Jurkat, Clone E6-1 (cell line): ENCODE measurements at regions not wholly inside any gene's neighbourhood (a gene's known extent, or its start where the extent isn't known, plus 50 kb on each side); places are given as distances from the start of the nearest gene placed in this dataset.
"Not testable (repeated sequence)": the region's sequence is repeated elsewhere in the genome, so short reads cannot be mapped to it uniquely, and the experiment has no call there.

Experiments
- DNase-seq: peaks from one replicate; pipeline ENCODE4 v3.0.0-alpha.2; 2011; ENCODE audit warnings: low read depth, low spot score
- H3K4me3 ChIP-seq: 2 replicates; pipeline ENCODE4 v1.5.1; 2011; ENCODE audit warnings: mild to moderate bottlenecking, low read length, control low read depth, moderate library complexity

GRCh38 chr11:97636741-97637140 lies 1246.9 kb downstream of the JRKL start:
- not testable (repeated sequence) for DNase-seq, H3K4me3 ChIP-seq

GRCh38 chr11:97637701-97638100 lies 1247.9 kb downstream of the JRKL start:
- H3K4me3 ChIP-seq: no peak overlapping the region
- DNase-seq: no peak

GRCh38 chr11:97638641-97639224 lies 1248.9 kb downstream of the JRKL start:
- H3K4me3 ChIP-seq: no peak overlapping the region
- no peak for DNase-seq

- H3K4me3 ChIP-seq: no peak overlapping the region
- no peak for DNase-seq
Measured at GRCh38 chr11:97641988-97642387, 1252.2 kb downstream of the JRKL start.

- H3K4me3 ChIP-seq: no peak overlapping the region
- DNase-seq: no peak
Measured at GRCh38 chr11:97645736-97646135, 1255.9 kb downstream of the JRKL start.

GRCh38 chr11:97656356-97656755 lies 1266.5 kb downstream of the JRKL start:
- no peak for DNase-seq

GRCh38 chr11:97657852-97658251 lies 1268.0 kb downstream of the JRKL start:
- DNase-seq: no peak
- no peak overlapping the region for H3K4me3 ChIP-seq

More at GRCh38 chr11:97656356-97656755, 1266.5 kb downstream of the JRKL start:
- no peak overlapping the region for H3K4me3 ChIP-seq

GRCh38 chr11:97667057-97667456 lies 1277.2 kb downstream of the JRKL start:
- DNase-seq: no peak
- no peak overlapping the region for H3K4me3 ChIP-seq

- DNase-seq: peak; percentile 17
- H3K4me3 ChIP-seq: no peak overlapping the region
Measured at GRCh38 chr11:97683733-97684132, 1293.9 kb downstream of the JRKL start.

GRCh38 chr11:97684486-97685439 lies 1295.0 kb downstream of the JRKL start:
- no peak overlapping the region for H3K4me3 ChIP-seq
- no peak for DNase-seq

- no peak for DNase-seq
- H3K4me3 ChIP-seq: no peak overlapping the region
Measured at GRCh38 chr11:97685695-97686094, 1295.9 kb downstream of the JRKL start.

- no peak for DNase-seq
- H3K4me3 ChIP-seq: no peak overlapping the region
Measured at GRCh38 chr11:97687111-97687510, 1297.3 kb downstream of the JRKL start.

- no peak for DNase-seq
- H3K4me3 ChIP-seq: no peak overlapping the region
Measured at GRCh38 chr11:97691061-97691460, 1301.2 kb downstream of the JRKL start.

GRCh38 chr11:97702951-97703350 lies 1313.1 kb downstream of the JRKL start:
- no peak overlapping the region for H3K4me3 ChIP-seq
- no peak for DNase-seq

- no peak overlapping the region for H3K4me3 ChIP-seq
- no peak for DNase-seq
Measured at GRCh38 chr11:97703851-97704250, 1314.0 kb downstream of the JRKL start.

- H3K4me3 ChIP-seq, DNase-seq: not testable (repeated sequence)
Measured at GRCh38 chr11:97705441-97705840, 1315.3 kb upstream of the CNTN5 start.

- no peak overlapping the region for H3K4me3 ChIP-seq
- no peak for DNase-seq
Measured at GRCh38 chr11:97717922-97718321, 1302.8 kb upstream of the CNTN5 start.

GRCh38 chr11:97722065-97722464 lies 1298.7 kb upstream of the CNTN5 start:
- DNase-seq: no peak

GRCh38 chr11:97722721-97723120 lies 1298.0 kb upstream of the CNTN5 start:
- no peak overlapping the region for H3K4me3 ChIP-seq
- DNase-seq: no peak

More at GRCh38 chr11:97722065-97722464, 1298.7 kb upstream of the CNTN5 start:
- H3K4me3 ChIP-seq: no peak overlapping the region

- DNase-seq: no peak
- no peak overlapping the region for H3K4me3 ChIP-seq
Measured at GRCh38 chr11:97729546-97730272, 1291.0 kb upstream of the CNTN5 start.
